ENCODE measurements at regions not wholly inside any gene's neighbourhood (a gene's known extent, or its start where the extent isn't known, plus 50 kb on each side); places are given as distances from the start of the nearest gene placed in this dataset.

- no peak for TF ChIP-seq CTCF (IDR thresholded peaks at IDR 0.05; ENCODE audit: low read depth, low read length, missing input control)
- TF ChIP-seq EGR1 (IDR thresholded peaks at IDR 0.05; ENCODE audit: low read depth in 2 of 2), result no peak
- TF ChIP-seq FOXA2 (IDR thresholded peaks at IDR 0.05), result no peak
- no peak for TF ChIP-seq RAD21 (IDR thresholded peaks at IDR 0.05)
- no peak for TF ChIP-seq MAX (IDR thresholded peaks at IDR 0.05)
- TF ChIP-seq GABPA (IDR thresholded peaks at IDR 0.05 in 1 of 2, conservative IDR thresholded peaks at IDR 0.05 in 1 of 2), result no peak
Measured at GRCh38 chr20:51943761-51944160, 141.4 kb upstream of the SALL4 start.

Data from liver (tissue), 3 donors.